ENCODE measurements at regions not wholly inside any gene's neighbourhood (a gene's known extent, or its start where the extent isn't known, plus 50 kb on each side); places are given as distances from the start of the nearest gene placed in this dataset.
"Not testable (repeated sequence)": the region's sequence is repeated elsewhere in the genome, so short reads cannot be mapped to it uniquely, and the experiment has no call there.

GRCh38 chr14:84965279-84965678 lies 564.7 kb upstream of the FLRT2 start:
- no peaks in the 10 kb centered on the region for H3K36me3 Mint-ChIP-seq (ENCODE audit: low read depth)
- no peaks in the 10 kb centered on the region for H3K4me1 Mint-ChIP-seq
- no peak for DNase-seq
- H3K4me3 Mint-ChIP-seq, result no peak overlapping the region
- intact Hi-C loops (cut with micrococcal nuclease), result no loop called here
- peaks cover 4% of the 10 kb centered on the region for H3K9me3 Mint-ChIP-seq
- H3K27me3 Mint-ChIP-seq, result no peaks in the 10 kb centered on the region
- no peak overlapping the region for H3K27ac Mint-ChIP-seq

- no peaks in the 10 kb centered on the region for H3K4me1 Mint-ChIP-seq
- no peaks in the 10 kb centered on the region for H3K27me3 Mint-ChIP-seq
- H3K4me3 Mint-ChIP-seq, result no peak overlapping the region
- peaks cover 6% of the 10 kb centered on the region for H3K9me3 Mint-ChIP-seq
- no peak overlapping the region for H3K27ac Mint-ChIP-seq
- no peaks in the 10 kb centered on the region for H3K36me3 Mint-ChIP-seq (ENCODE audit: low read depth)
- DNase-seq, result no peak
- intact Hi-C loops (cut with micrococcal nuclease), result no loop called here
Observed at GRCh38 chr14:84969501-84969900, 560.4 kb upstream of the FLRT2 start.

- no peaks in the 10 kb centered on the region for H3K4me1 Mint-ChIP-seq
- H3K9me3 Mint-ChIP-seq, result peaks cover 12% of the 10 kb centered on the region
- H3K27ac Mint-ChIP-seq, result no peak overlapping the region
Observed at GRCh38 chr14:84975241-84975902, 554.6 kb upstream of the FLRT2 start.

GRCh38 chr14:84976805-84977204 lies 553.1 kb upstream of the FLRT2 start:
- H3K4me3 Mint-ChIP-seq, result no peak overlapping the region
- DNase-seq, result no peak
- no peak overlapping the region for H3K27ac Mint-ChIP-seq
- no peaks in the 10 kb centered on the region for H3K4me1 Mint-ChIP-seq
- H3K27me3 Mint-ChIP-seq, result no peaks in the 10 kb centered on the region
- intact Hi-C loops (cut with micrococcal nuclease), result no loop called here
- no peaks in the 10 kb centered on the region for H3K36me3 Mint-ChIP-seq (ENCODE audit: low read depth)
- peaks cover 12% of the 10 kb centered on the region for H3K9me3 Mint-ChIP-seq

More at GRCh38 chr14:84975241-84975902, 554.6 kb upstream of the FLRT2 start:
- no peak for DNase-seq
- Mint-ChIP-seq H3K4me3 (no peak overlapping the region), H3K36me3 (ENCODE audit: low read depth) (no peaks in the 10 kb centered on the region), H3K27me3 (no peaks in the 10 kb centered on the region)
- intact Hi-C loops (cut with micrococcal nuclease), result no loop called here

GRCh38 chr14:84987042-84987441 lies 542.9 kb upstream of the FLRT2 start:
- Mint-ChIP-seq H3K27me3 (no peaks in the 10 kb centered on the region), H3K36me3 (ENCODE audit: low read depth) (no peaks in the 10 kb centered on the region), H3K9me3 (peaks cover 4% of the 10 kb centered on the region), H3K4me3 (no peak overlapping the region), H3K4me1 (no peaks in the 10 kb centered on the region), H3K27ac (no peak overlapping the region)
- intact Hi-C loops (cut with micrococcal nuclease), result no loop called here
- DNase-seq, result no peak

GRCh38 chr14:84988357-84988756 lies 541.6 kb upstream of the FLRT2 start:
- Mint-ChIP-seq H3K4me3 (no peak overlapping the region), H3K27me3 (no peaks in the 10 kb centered on the region), H3K27ac (no peak overlapping the region), H3K4me1 (no peaks in the 10 kb centered on the region), H3K9me3 (peaks cover 4% of the 10 kb centered on the region), H3K36me3 (ENCODE audit: low read depth) (no peaks in the 10 kb centered on the region)
- DNase-seq, result no peak
- intact Hi-C loops (cut with micrococcal nuclease), result no loop called here

GRCh38 chr14:84991021-84991420 lies 538.9 kb upstream of the FLRT2 start:
- no peak overlapping the region for H3K27ac Mint-ChIP-seq
- H3K27me3 Mint-ChIP-seq, result no peaks in the 10 kb centered on the region
- intact Hi-C loops (cut with micrococcal nuclease), result no loop called here
- no peaks in the 10 kb centered on the region for H3K36me3 Mint-ChIP-seq (ENCODE audit: low read depth)
- DNase-seq, result no peak
- H3K9me3 Mint-ChIP-seq, result peaks cover 7% of the 10 kb centered on the region
- no peak overlapping the region for H3K4me3 Mint-ChIP-seq
- H3K4me1 Mint-ChIP-seq, result no peaks in the 10 kb centered on the region

- intact Hi-C loops (cut with micrococcal nuclease), result no loop called here
- Mint-ChIP-seq H3K27ac (no peak overlapping the region), H3K4me1 (no peaks in the 10 kb centered on the region), H3K9me3 (peaks cover 4% of the 10 kb centered on the region), H3K36me3 (ENCODE audit: low read depth) (no peaks in the 10 kb centered on the region), H3K4me3 (no peak overlapping the region), H3K27me3 (no peaks in the 10 kb centered on the region)
- no peak for DNase-seq
Observed at GRCh38 chr14:84998216-84998615, 531.7 kb upstream of the FLRT2 start.

GRCh38 chr14:85002846-85003245 lies 527.1 kb upstream of the FLRT2 start:
- no peak overlapping the region for H3K4me3 Mint-ChIP-seq
- H3K36me3 Mint-ChIP-seq (ENCODE audit: low read depth), result no peaks in the 10 kb centered on the region
- no peaks in the 10 kb centered on the region for H3K27me3 Mint-ChIP-seq
- H3K4me1 Mint-ChIP-seq, result no peaks in the 10 kb centered on the region
- no peak overlapping the region for H3K27ac Mint-ChIP-seq
- intact Hi-C loops (cut with micrococcal nuclease), result no loop called here
- peaks cover 4% of the 10 kb centered on the region for H3K9me3 Mint-ChIP-seq
- DNase-seq, result no peak

GRCh38 chr14:85003805-85004204 lies 526.1 kb upstream of the FLRT2 start:
- no peak overlapping the region for H3K4me3 Mint-ChIP-seq
- no peaks in the 10 kb centered on the region for H3K4me1 Mint-ChIP-seq
- peaks cover 5% of the 10 kb centered on the region for H3K9me3 Mint-ChIP-seq
- H3K27ac Mint-ChIP-seq, result no peak overlapping the region
- DNase-seq, result no peak
- no peaks in the 10 kb centered on the region for H3K36me3 Mint-ChIP-seq (ENCODE audit: low read depth)
- intact Hi-C loops (cut with micrococcal nuclease), result no loop called here
- H3K27me3 Mint-ChIP-seq, result no peaks in the 10 kb centered on the region

- Mint-ChIP-seq H3K9me3 (peaks cover 6% of the 10 kb centered on the region), H3K36me3 (ENCODE audit: low read depth) (no peaks in the 10 kb centered on the region), H3K4me1 (no peaks in the 10 kb centered on the region), H3K4me3 (no peak overlapping the region), H3K27ac (no peak overlapping the region), H3K27me3 (no peaks in the 10 kb centered on the region)
- no peak for DNase-seq
- intact Hi-C loops (cut with micrococcal nuclease), result no loop called here
Observed at GRCh38 chr14:85009506-85009905, 520.4 kb upstream of the FLRT2 start.

- intact Hi-C loops (cut with micrococcal nuclease), result no loop called here
- no peak overlapping the region for H3K4me3 Mint-ChIP-seq
- peaks cover 6% of the 10 kb centered on the region for H3K9me3 Mint-ChIP-seq
- H3K36me3 Mint-ChIP-seq (ENCODE audit: low read depth), result no peaks in the 10 kb centered on the region
- no peaks in the 10 kb centered on the region for H3K4me1 Mint-ChIP-seq
- no peak for DNase-seq
- no peaks in the 10 kb centered on the region for H3K27me3 Mint-ChIP-seq
- H3K27ac Mint-ChIP-seq, result no peak overlapping the region
Observed at GRCh38 chr14:85010186-85010585, 519.8 kb upstream of the FLRT2 start.

- no peak for DNase-seq
- H3K4me3 Mint-ChIP-seq, result no peak overlapping the region
- no peaks in the 10 kb centered on the region for H3K27me3 Mint-ChIP-seq
- no peaks in the 10 kb centered on the region for H3K36me3 Mint-ChIP-seq (ENCODE audit: low read depth)
- H3K9me3 Mint-ChIP-seq, result peaks cover 5% of the 10 kb centered on the region
- intact Hi-C loops (cut with micrococcal nuclease), result no loop called here
- H3K27ac Mint-ChIP-seq, result no peak overlapping the region
- H3K4me1 Mint-ChIP-seq, result no peaks in the 10 kb centered on the region
Observed at GRCh38 chr14:85016496-85016895, 513.4 kb upstream of the FLRT2 start.

- intact Hi-C loops (cut with micrococcal nuclease); H3K4me1 Mint-ChIP-seq; H3K27me3 Mint-ChIP-seq; H3K27ac Mint-ChIP-seq; H3K36me3 Mint-ChIP-seq (ENCODE audit: low read depth); H3K4me3 Mint-ChIP-seq; DNase-seq: not testable (repeated sequence)
- H3K9me3 Mint-ChIP-seq, result peaks cover 17% of the 10 kb centered on the region
Observed at GRCh38 chr14:85023866-85024265, 506.1 kb upstream of the FLRT2 start.

- Mint-ChIP-seq H3K9me3 (peaks cover 17% of the 10 kb centered on the region), H3K36me3 (ENCODE audit: low read depth) (no peaks in the 10 kb centered on the region), H3K27ac (no peak overlapping the region), H3K4me3 (no peak overlapping the region), H3K27me3 (no peaks in the 10 kb centered on the region), H3K4me1 (no peaks in the 10 kb centered on the region)
- intact Hi-C loops (cut with micrococcal nuclease), result no loop called here
- no peak for DNase-seq
Observed at GRCh38 chr14:85024931-85025330, 505.0 kb upstream of the FLRT2 start.
